ENCODE measurements at regions not wholly inside any gene's neighbourhood (a gene's known extent, or its start where the extent isn't known, plus 50 kb on each side); places are given as distances from the start of the nearest gene placed in this dataset.

DNA sequence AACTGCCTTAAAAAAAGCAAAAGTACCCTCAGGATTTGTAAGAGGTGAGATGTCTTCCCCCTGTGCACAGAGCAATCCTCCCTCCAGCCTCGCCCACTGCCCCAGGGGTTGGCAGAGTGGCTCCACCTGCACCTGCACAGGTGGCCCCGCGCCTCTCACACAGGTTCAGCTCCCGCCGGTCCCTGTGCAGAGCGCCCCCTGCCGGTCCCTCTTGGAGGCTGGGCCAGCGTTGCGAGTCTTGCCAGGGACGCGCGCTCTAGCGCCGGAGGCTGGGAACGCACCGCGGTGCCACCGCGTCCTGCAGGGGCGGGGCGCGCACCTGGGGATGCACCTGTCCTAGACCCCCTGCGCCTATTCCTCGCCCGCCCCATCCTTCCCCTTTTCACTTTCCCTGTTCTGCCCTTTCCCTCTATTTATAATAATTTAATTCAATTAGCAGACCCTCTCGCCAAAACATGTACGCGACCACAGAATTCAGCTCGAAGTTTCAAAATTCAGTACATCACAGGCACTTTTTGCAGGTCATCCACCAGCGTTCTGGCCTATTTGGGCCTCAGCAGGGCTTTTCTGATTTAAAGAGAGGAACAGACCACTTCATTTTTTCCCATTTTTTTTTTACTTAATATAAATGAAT lies 618.6 kb downstream of the AACS start:
- H3K9me3 Mint-ChIP-seq (ENCODE audit: insufficient read depth) = no peaks in the 10 kb centered on the region
- Histone ChIP-seq H3K9me3 (ENCODE audit: control extremely low read depth in 1 of 3, control insufficient read depth in 2 of 3, insufficient read depth in 1 of 3, low read length in 2 of 3) (peaks cover 0 to 12% (median 0%) of the 10 kb centered on the region in 3 donors), H3K4me2 (replicated peaks; ENCODE audit: low read depth, low read length, poor library complexity, severe bottlenecking) (no peak overlapping the region), H2AFZ (ENCODE audit: insufficient read depth, low read depth, low read length, poor library complexity, severe bottlenecking) (no peak overlapping the region), H4K20me1 (ENCODE audit: control insufficient read depth, insufficient read depth, low read length, poor library complexity, severe bottlenecking) (no peaks in the 10 kb centered on the region), H3K9ac (ENCODE audit: low read length) (no peak overlapping the region), H3K4me1 (ENCODE audit: control insufficient read depth in 2 of 2, insufficient read depth in 2 of 2, low read length in 2 of 2) (no peaks in the 10 kb centered on the region), H3K36me3 (replicated peaks in 1 of 2; ENCODE audit: control extremely low read depth in 1 of 2, control insufficient read depth in 1 of 2, extremely low read depth in 1 of 2, insufficient read depth in 2 of 2, low read length in 1 of 2) (no peaks in the 10 kb centered on the region), H3K79me2 (ENCODE audit: control insufficient read depth, insufficient read depth, low read length) (no peaks in the 10 kb centered on the region), H3K4me3 (ENCODE audit: control extremely low read depth in 1 of 5, extremely low read depth in 1 of 5, insufficient read depth in 1 of 5, low read depth in 2 of 5, low read length in 4 of 5) (no peak overlapping the region), H3K27me3 (replicated peaks in 1 of 4; ENCODE audit: control extremely low read depth in 1 of 4, control insufficient read depth in 3 of 4, insufficient read depth in 4 of 4, low read length in 3 of 4) (peaks cover 0 to 5% (median 0%) of the 10 kb centered on the region in 4 experiments), H3K27ac (ENCODE audit: low read length in 2 of 2) (no peak overlapping the region)
- WGBS (ENCODE audit: insufficient coverage) = 17% methylated on average over 28 of the region's 30 CpGs
- no peaks in the 10 kb centered on the region for H3K4me1 Mint-ChIP-seq
- CTCF ChIA-PET = no interaction called here
- POLR2A ChIA-PET = no interaction called here
- TF ChIP-seq EZH2 (IDR thresholded peaks at IDR 0.05; ENCODE audit: borderline replicate concordance, insufficient read depth, low read depth, low read length, poor library complexity, severe bottlenecking) = no peak
- TF ChIP-seq, protein P1, sequence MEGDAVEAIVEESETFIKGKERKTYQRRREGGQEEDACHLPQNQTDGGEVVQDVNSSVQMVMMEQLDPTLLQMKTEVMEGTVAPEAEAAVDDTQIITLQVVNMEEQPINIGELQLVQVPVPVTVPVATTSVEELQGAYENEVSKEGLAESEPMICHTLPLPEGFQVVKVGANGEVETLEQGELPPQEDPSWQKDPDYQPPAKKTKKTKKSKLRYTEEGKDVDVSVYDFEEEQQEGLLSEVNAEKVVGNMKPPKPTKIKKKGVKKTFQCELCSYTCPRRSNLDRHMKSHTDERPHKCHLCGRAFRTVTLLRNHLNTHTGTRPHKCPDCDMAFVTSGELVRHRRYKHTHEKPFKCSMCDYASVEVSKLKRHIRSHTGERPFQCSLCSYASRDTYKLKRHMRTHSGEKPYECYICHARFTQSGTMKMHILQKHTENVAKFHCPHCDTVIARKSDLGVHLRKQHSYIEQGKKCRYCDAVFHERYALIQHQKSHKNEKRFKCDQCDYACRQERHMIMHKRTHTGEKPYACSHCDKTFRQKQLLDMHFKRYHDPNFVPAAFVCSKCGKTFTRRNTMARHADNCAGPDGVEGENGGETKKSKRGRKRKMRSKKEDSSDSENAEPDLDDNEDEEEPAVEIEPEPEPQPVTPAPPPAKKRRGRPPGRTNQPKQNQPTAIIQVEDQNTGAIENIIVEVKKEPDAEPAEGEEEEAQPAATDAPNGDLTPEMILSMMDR (IDR thresholded peaks at IDR 0.05) = no peak
- intact Hi-C loops (cut with micrococcal nuclease) = no loop called here
- peaks cover 5% of the 10 kb centered on the region for H3K27me3 Mint-ChIP-seq
- ATAC-seq (ENCODE audit: low read depth) (no peak), DNase-seq (no peak)
- H3K27ac Mint-ChIP-seq = no peak overlapping the region
- no peak overlapping the region for H3K4me3 Mint-ChIP-seq

DNA sequence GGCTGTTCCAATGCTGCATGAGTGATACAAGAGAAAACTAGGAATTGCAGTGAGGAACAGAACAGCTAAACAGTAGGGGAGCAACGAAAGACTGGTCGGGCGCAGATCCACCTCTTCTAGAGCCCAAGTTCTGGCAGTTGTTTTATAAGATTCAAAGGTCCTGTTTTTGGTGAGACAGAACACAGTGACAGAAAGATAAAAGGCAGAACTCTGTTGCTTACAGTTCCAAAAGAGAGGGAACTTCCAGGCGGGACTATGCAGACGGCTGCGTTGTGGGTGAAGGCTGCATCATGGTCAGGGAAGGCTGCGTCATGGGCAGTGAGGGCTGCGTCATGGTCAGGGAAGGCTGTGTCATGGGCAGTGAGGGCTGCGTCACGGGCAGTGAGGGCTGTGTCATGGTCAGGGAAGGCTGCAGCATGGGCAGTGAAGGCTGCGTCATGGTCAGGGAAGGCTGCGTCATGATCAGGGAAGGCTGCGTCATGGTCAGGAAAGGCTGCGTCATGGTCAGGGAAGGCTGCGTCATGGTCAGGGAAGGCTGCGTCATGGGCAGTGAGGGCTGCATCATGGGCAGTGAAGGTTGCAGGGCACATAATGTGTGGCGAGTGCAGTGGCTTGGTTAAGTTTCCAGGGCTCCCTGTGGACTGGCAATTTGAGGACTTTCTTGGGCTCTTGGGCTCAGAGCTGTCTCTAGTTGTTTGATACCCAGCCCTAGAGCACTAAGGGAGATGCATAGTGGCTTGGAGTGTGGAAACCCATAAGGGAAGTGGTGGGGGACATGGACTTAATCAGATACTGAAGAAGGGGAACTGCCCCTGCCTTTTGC lies 619.9 kb downstream of the AACS start:
- Histone ChIP-seq H3K4me1 (ENCODE audit: control insufficient read depth in 2 of 2, insufficient read depth in 2 of 2, low read length in 2 of 2) (no peaks in the 10 kb centered on the region), H3K79me2 (ENCODE audit: control insufficient read depth, insufficient read depth, low read length) (no peaks in the 10 kb centered on the region), H3K36me3 (replicated peaks in 1 of 2; ENCODE audit: control extremely low read depth in 1 of 2, control insufficient read depth in 1 of 2, extremely low read depth in 1 of 2, insufficient read depth in 2 of 2, low read length in 1 of 2) (no peaks in the 10 kb centered on the region), H3K9me3 (ENCODE audit: control extremely low read depth in 1 of 3, control insufficient read depth in 2 of 3, insufficient read depth in 1 of 3, low read length in 2 of 3) (peaks cover 0 to 9% (median 0%) of the 10 kb centered on the region in 3 donors), H3K27ac (ENCODE audit: low read length in 2 of 2) (no peak overlapping the region), H3K9ac (ENCODE audit: low read length) (no peak overlapping the region), H3K4me2 (replicated peaks; ENCODE audit: low read depth, low read length, poor library complexity, severe bottlenecking) (no peak overlapping the region), H2AFZ (ENCODE audit: insufficient read depth, low read depth, low read length, poor library complexity, severe bottlenecking) (no peak overlapping the region), H4K20me1 (ENCODE audit: control insufficient read depth, insufficient read depth, low read length, poor library complexity, severe bottlenecking) (no peaks in the 10 kb centered on the region), H3K4me3 (ENCODE audit: control extremely low read depth in 1 of 5, extremely low read depth in 1 of 5, insufficient read depth in 1 of 5, low read depth in 2 of 5, low read length in 4 of 5) (no peak overlapping the region), H3K27me3 (replicated peaks in 1 of 4; ENCODE audit: control extremely low read depth in 1 of 4, control insufficient read depth in 3 of 4, insufficient read depth in 4 of 4, low read length in 3 of 4) (peaks cover 0 to 5% (median 0%) of the 10 kb centered on the region in 4 experiments)
- no peak for TF ChIP-seq EZH2 (IDR thresholded peaks at IDR 0.05; ENCODE audit: borderline replicate concordance, insufficient read depth, low read depth, low read length, poor library complexity, severe bottlenecking)
- TF ChIP-seq, protein P1 (IDR thresholded peaks at IDR 0.05) = no peak
- intact Hi-C loops (cut with micrococcal nuclease) = no loop called here
- DNase-seq (no peak), ATAC-seq (ENCODE audit: low read depth) (no peak)
- Mint-ChIP-seq H3K27ac (no peak overlapping the region), H3K4me3 (no peak overlapping the region), H3K27me3 (peaks cover 5% of the 10 kb centered on the region), H3K4me1 (no peaks in the 10 kb centered on the region), H3K9me3 (ENCODE audit: insufficient read depth) (no peaks in the 10 kb centered on the region)
- ChIA-PET CTCF (no interaction called here), POLR2A (no interaction called here)
- 92% methylated on average over 17 of the region's 17 CpGs for WGBS (ENCODE audit: insufficient coverage)

Data from B cell (primary cell).